HL-60 (cell line): ENCODE measurements at regions not wholly inside any gene's neighbourhood (a gene's known extent, or its start where the extent isn't known, plus 50 kb on each side); places are given as distances from the start of the nearest gene placed in this dataset.

ENCODE experiments used
- DNase-seq, 2 experiments: peaks; one replicate each; pipeline ENCODE4 v3.0.0-alpha.2; 2010 to 2020; ENCODE audit warnings: low read depth in 1 of 2, low spot score in 1 of 2
- H3K27ac ChIP-seq: fragments of 250-450 bp; sonication (Bioruptor Pico); replicated peaks from 2 replicates; pipeline ENCODE4 v1.5.1; 2020; ENCODE audit warnings: mild to moderate bottlenecking, moderate library complexity
- H3K27me3 ChIP-seq: fragments of 250-450 bp; sonication (Bioruptor Pico); 2 replicates; pipeline ENCODE4 v1.5.1; 2021; ENCODE audit warnings: mild to moderate bottlenecking, moderate library complexity; ENCODE audit not compliant: insufficient read depth, poor library complexity, severe bottlenecking
- H3K4me3 ChIP-seq: replicated peaks from 2 replicates; pipeline ENCODE4 v1.5.1; 2011; ENCODE audit warnings: mild to moderate bottlenecking, control low read depth, low read length; ENCODE audit not compliant: insufficient read depth
- GABPA ChIP-seq: IDR thresholded peaks from 2 replicates; pipeline ENCODE4 v1.6.1; 2012; ENCODE audit warnings: low read depth
- POLR2AphosphoS5 ChIP-seq: IDR thresholded peaks from 2 replicates; pipeline ENCODE4 v1.6.1; 2012; ENCODE audit warnings: low read depth
- SPI1 ChIP-seq: IDR thresholded peaks from 2 replicates; pipeline ENCODE4 v1.6.1; 2012; ENCODE audit warnings: low read depth, mild to moderate bottlenecking, borderline replicate concordance
- microRNA-seq: library from miRNA; unstranded; fragments of <30 nt; microRNA quantifications from one replicate; pipeline ENCODE4, GENCODE V29; 2018
- TF ChIP-seq, protein P1 (sequence below): IDR thresholded peaks from one replicate; pipeline ENCODE4 v1.5.1; 2011; ENCODE audit warnings: low read length, control low read depth, inconsistent platforms; ENCODE audit not compliant: insufficient read depth
- TF ChIP-seq, protein P2 (sequence below): IDR thresholded peaks from 2 replicates; pipeline ENCODE4 v1.6.1; 2012; ENCODE audit warnings: low read depth; ENCODE audit not compliant: insufficient replicate concordance

DNA sequence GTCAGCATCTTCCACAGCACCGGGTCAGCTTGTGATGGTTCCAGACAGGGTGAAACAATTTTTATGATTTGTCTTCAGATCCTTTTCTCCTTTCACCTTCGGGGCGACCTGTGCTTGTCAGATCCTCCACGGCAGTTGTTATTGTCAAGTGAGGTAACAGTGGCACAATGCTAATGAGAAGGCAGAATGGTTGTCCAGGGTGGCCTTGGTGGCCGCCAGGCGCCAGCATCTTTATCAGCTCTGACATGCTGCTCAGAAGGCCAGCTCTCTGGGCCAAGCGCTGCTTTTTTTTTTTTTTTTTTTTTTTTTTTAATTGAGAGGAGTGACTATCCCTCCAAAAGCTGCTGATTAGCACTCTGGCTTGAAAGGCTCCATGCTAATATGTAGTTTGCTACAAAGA, 52.3 kb upstream of the MGAT5 start:
- Histone ChIP-seq H3K4me3 (no peak overlapping the region), H3K27ac (no peak overlapping the region), H3K27me3 (no peaks in the 10 kb centered on the region)
- no peak for DNase-seq
- TF ChIP-seq, protein P1, sequence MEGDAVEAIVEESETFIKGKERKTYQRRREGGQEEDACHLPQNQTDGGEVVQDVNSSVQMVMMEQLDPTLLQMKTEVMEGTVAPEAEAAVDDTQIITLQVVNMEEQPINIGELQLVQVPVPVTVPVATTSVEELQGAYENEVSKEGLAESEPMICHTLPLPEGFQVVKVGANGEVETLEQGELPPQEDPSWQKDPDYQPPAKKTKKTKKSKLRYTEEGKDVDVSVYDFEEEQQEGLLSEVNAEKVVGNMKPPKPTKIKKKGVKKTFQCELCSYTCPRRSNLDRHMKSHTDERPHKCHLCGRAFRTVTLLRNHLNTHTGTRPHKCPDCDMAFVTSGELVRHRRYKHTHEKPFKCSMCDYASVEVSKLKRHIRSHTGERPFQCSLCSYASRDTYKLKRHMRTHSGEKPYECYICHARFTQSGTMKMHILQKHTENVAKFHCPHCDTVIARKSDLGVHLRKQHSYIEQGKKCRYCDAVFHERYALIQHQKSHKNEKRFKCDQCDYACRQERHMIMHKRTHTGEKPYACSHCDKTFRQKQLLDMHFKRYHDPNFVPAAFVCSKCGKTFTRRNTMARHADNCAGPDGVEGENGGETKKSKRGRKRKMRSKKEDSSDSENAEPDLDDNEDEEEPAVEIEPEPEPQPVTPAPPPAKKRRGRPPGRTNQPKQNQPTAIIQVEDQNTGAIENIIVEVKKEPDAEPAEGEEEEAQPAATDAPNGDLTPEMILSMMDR: no peak
- TF ChIP-seq POLR2AphosphoS5: no peak
- TF ChIP-seq SPI1: no peak
- no peak for TF ChIP-seq GABPA
- TF ChIP-seq, protein P2, sequence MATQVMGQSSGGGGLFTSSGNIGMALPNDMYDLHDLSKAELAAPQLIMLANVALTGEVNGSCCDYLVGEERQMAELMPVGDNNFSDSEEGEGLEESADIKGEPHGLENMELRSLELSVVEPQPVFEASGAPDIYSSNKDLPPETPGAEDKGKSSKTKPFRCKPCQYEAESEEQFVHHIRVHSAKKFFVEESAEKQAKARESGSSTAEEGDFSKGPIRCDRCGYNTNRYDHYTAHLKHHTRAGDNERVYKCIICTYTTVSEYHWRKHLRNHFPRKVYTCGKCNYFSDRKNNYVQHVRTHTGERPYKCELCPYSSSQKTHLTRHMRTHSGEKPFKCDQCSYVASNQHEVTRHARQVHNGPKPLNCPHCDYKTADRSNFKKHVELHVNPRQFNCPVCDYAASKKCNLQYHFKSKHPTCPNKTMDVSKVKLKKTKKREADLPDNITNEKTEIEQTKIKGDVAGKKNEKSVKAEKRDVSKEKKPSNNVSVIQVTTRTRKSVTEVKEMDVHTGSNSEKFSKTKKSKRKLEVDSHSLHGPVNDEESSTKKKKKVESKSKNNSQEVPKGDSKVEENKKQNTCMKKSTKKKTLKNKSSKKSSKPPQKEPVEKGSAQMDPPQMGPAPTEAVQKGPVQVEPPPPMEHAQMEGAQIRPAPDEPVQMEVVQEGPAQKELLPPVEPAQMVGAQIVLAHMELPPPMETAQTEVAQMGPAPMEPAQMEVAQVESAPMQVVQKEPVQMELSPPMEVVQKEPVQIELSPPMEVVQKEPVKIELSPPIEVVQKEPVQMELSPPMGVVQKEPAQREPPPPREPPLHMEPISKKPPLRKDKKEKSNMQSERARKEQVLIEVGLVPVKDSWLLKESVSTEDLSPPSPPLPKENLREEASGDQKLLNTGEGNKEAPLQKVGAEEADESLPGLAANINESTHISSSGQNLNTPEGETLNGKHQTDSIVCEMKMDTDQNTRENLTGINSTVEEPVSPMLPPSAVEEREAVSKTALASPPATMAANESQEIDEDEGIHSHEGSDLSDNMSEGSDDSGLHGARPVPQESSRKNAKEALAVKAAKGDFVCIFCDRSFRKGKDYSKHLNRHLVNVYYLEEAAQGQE: no peak

DNA sequence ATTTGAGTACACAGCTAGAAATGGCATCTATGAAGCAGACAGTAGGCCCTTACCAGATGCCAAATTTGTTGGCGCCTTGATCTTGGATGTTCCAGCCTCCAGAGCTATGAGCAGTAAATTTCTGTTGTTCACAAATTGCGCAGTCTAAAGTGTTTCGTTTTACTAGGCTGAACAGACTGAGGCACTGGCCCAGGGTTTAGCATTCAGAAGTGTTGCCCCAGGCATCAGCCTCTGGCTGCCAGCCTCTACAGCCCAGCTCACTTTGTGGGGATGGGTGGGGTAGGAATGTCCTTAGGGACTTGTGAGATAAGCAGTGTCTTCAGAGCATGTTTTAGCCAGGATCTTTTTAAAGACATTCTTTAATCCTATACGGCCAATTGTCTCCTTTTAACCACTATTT, 51.5 kb upstream of the MGAT5 start:
- Histone ChIP-seq H3K27me3 (no peaks in the 10 kb centered on the region), H3K27ac (no peak overlapping the region), H3K4me3 (no peak overlapping the region)
- TF ChIP-seq POLR2AphosphoS5: no peak
- DNase-seq: no peak

DNA sequence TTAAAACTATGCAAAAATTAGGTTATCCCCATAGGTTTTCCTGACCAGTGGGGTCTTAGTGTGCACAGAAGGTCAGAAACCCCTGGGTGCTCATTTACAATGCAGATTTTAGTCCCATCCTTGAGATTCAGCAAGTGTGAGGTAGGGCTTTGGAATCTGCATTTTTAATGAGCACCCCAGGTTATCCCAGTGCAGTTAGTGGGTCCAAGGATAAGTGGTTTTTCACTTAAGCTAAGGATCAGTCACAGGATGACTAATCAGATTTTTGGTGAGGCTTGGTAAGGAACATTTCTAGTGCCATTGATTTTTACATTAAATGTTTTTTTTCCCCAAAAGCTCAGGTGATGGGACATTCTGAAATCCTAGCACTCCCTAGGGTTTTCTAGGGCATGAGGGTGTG, 50.7 kb upstream of the MGAT5 start:
- Histone ChIP-seq H3K27ac (no peak overlapping the region), H3K4me3 (no peak overlapping the region), H3K27me3 (no peaks in the 10 kb centered on the region)
- DNase-seq: no peak
- TF ChIP-seq POLR2AphosphoS5 (no peak), SPI1 (no peak), GABPA (no peak)
- TF ChIP-seq, protein P1: no peak
- TF ChIP-seq, protein P2: no peak

Small RNAs in the stretch of these regions (microRNA-seq; reads per million reads assigned to microRNA genes)
- gene MIR3679: 1.8 reads per million
